Choroid plexus epithelial cell (primary cell): ENCODE measurements at regions not wholly inside any gene's neighbourhood (a gene's known extent, or its start where the extent isn't known, plus 50 kb on each side); places are given as distances from the start of the nearest gene placed in this dataset.

Experiments used
- DNase-seq: peaks from one replicate; pipeline ENCODE4 v3.0.0-alpha.2; 2010; ENCODE audit warnings: low read depth
- H3K4me3 ChIP-seq: 2 replicates; pipeline ENCODE4 v1.5.1; 2011; ENCODE audit warnings: low read depth, mild to moderate bottlenecking, control low read depth, low read length, moderate library complexity
- CTCF ChIP-seq: conservative IDR thresholded peaks from 2 replicates; pipeline ENCODE4 v1.5.1; 2011; ENCODE audit warnings: low read depth, mild to moderate bottlenecking, control low read depth, inconsistent platforms, low read length, moderate library complexity

- peak; percentile 81 for TF ChIP-seq CTCF
Measured at GRCh38 chr7:4610768-4611467, 71.2 kb upstream of the FOXK1 start.

GRCh38 chr7:4612237-4612636, 69.9 kb upstream of the FOXK1 start:
- no peak overlapping the region for H3K4me3 ChIP-seq
- no peak for TF ChIP-seq CTCF

More at GRCh38 chr7:4610768-4611467, 71.2 kb upstream of the FOXK1 start:
- H3K4me3 ChIP-seq = no peak overlapping the region
- peak; percentile 84 for DNase-seq

GRCh38 chr7:4612939-4613841, 68.9 kb upstream of the FOXK1 start:
- peak; percentile 62 for DNase-seq

More at GRCh38 chr7:4612237-4612636, 69.9 kb upstream of the FOXK1 start:
- no peak for DNase-seq

GRCh38 chr7:4613846-4614548, 68.1 kb upstream of the FOXK1 start:
- peak; percentile 86 for DNase-seq
- TF ChIP-seq CTCF = no peak
- peak overlapping the region; percentile 40 for H3K4me3 ChIP-seq

More at GRCh38 chr7:4612939-4613841, 68.9 kb upstream of the FOXK1 start:
- TF ChIP-seq CTCF = no peak
- H3K4me3 ChIP-seq = peak overlapping the region; percentile 40

GRCh38 chr7:4616116-4616515, 66.0 kb upstream of the FOXK1 start:
- DNase-seq = no peak
- TF ChIP-seq CTCF = no peak
- H3K4me3 ChIP-seq = no peak overlapping the region

GRCh38 chr7:4621396-4621795, 60.7 kb upstream of the FOXK1 start:
- no peak for TF ChIP-seq CTCF
- H3K4me3 ChIP-seq = no peak overlapping the region
- peak; percentile 65 for DNase-seq
